ENCODE measurements at regions not wholly inside any gene's neighbourhood (a gene's known extent, or its start where the extent isn't known, plus 50 kb on each side); places are given as distances from the start of the nearest gene placed in this dataset.
A peak's percentile ranks its signal among the peaks of the same experiment; 100 is the strongest.
"Not testable (repeated sequence)": the region's sequence is repeated elsewhere in the genome, so short reads cannot be mapped to it uniquely, and the experiment has no call there.

DNA sequence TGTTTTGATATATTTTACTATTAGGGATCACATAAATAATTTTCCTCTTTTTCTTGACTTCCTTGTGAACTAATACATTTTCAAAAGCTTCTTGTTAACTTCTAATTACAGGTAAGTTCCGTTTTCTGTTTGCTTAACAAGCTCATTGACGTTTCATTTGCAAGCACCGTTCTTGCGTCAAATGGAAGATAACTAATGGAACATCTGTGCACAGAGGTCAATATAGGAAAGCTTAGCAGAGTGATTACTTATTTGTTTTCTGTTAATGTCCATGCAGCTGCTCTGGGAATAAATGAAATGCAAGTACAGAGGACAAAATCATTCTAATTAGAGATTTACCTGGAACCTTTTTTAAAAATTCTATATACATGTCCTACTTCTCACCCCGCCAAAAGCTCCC, 115.5 kb upstream of the C2CD4B start:
- no peaks in the 10 kb centered on the region for H3K36me3 ChIP-seq (ENCODE audit: control insufficient read depth in 4 of 4, insufficient read depth in 3 of 4, low read depth in 1 of 4, low read length in 3 of 4)
- no peak for DNase-seq (ENCODE audit: low spot score)
- H3K9ac ChIP-seq (ENCODE audit: low read depth in 1 of 2, low read length in 2 of 2), result no peak overlapping the region
- no peaks in the 10 kb centered on the region for H3K27me3 ChIP-seq (ENCODE audit: control insufficient read depth in 4 of 4, insufficient read depth in 4 of 4, low read length in 3 of 4)
- peak in 1 of 2 donors; percentile 85 for TF ChIP-seq EGR1 (IDR thresholded peaks at IDR 0.05; ENCODE audit: low read depth in 2 of 2)
- TF ChIP-seq YY1 (IDR thresholded peaks at IDR 0.05), result peak; percentile 91
- TF ChIP-seq, protein P1, sequence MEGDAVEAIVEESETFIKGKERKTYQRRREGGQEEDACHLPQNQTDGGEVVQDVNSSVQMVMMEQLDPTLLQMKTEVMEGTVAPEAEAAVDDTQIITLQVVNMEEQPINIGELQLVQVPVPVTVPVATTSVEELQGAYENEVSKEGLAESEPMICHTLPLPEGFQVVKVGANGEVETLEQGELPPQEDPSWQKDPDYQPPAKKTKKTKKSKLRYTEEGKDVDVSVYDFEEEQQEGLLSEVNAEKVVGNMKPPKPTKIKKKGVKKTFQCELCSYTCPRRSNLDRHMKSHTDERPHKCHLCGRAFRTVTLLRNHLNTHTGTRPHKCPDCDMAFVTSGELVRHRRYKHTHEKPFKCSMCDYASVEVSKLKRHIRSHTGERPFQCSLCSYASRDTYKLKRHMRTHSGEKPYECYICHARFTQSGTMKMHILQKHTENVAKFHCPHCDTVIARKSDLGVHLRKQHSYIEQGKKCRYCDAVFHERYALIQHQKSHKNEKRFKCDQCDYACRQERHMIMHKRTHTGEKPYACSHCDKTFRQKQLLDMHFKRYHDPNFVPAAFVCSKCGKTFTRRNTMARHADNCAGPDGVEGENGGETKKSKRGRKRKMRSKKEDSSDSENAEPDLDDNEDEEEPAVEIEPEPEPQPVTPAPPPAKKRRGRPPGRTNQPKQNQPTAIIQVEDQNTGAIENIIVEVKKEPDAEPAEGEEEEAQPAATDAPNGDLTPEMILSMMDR (IDR thresholded peaks at IDR 0.05; ENCODE audit: low read depth, low read length, missing input control), result no peak
- TF ChIP-seq, protein P2, sequence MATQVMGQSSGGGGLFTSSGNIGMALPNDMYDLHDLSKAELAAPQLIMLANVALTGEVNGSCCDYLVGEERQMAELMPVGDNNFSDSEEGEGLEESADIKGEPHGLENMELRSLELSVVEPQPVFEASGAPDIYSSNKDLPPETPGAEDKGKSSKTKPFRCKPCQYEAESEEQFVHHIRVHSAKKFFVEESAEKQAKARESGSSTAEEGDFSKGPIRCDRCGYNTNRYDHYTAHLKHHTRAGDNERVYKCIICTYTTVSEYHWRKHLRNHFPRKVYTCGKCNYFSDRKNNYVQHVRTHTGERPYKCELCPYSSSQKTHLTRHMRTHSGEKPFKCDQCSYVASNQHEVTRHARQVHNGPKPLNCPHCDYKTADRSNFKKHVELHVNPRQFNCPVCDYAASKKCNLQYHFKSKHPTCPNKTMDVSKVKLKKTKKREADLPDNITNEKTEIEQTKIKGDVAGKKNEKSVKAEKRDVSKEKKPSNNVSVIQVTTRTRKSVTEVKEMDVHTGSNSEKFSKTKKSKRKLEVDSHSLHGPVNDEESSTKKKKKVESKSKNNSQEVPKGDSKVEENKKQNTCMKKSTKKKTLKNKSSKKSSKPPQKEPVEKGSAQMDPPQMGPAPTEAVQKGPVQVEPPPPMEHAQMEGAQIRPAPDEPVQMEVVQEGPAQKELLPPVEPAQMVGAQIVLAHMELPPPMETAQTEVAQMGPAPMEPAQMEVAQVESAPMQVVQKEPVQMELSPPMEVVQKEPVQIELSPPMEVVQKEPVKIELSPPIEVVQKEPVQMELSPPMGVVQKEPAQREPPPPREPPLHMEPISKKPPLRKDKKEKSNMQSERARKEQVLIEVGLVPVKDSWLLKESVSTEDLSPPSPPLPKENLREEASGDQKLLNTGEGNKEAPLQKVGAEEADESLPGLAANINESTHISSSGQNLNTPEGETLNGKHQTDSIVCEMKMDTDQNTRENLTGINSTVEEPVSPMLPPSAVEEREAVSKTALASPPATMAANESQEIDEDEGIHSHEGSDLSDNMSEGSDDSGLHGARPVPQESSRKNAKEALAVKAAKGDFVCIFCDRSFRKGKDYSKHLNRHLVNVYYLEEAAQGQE (IDR thresholded peaks at IDR 0.05), result peak; percentile 87
- TF ChIP-seq FOXA1 (IDR thresholded peaks at IDR 0.05), result peak; percentile 79
- TF ChIP-seq, protein P3, sequence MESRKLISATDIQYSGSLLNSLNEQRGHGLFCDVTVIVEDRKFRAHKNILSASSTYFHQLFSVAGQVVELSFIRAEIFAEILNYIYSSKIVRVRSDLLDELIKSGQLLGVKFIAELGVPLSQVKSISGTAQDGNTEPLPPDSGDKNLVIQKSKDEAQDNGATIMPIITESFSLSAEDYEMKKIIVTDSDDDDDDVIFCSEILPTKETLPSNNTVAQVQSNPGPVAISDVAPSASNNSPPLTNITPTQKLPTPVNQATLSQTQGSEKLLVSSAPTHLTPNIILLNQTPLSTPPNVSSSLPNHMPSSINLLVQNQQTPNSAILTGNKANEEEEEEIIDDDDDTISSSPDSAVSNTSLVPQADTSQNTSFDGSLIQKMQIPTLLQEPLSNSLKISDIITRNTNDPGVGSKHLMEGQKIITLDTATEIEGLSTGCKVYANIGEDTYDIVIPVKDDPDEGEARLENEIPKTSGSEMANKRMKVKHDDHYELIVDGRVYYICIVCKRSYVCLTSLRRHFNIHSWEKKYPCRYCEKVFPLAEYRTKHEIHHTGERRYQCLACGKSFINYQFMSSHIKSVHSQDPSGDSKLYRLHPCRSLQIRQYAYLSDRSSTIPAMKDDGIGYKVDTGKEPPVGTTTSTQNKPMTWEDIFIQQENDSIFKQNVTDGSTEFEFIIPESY (IDR thresholded peaks at IDR 0.05), result peak; percentile 69
- peak; percentile 62 to 66 for TF ChIP-seq HNF4A (conservative IDR thresholded peaks at IDR 0.05)
- peak; percentile 38 for TF ChIP-seq TAF1 (conservative IDR thresholded peaks at IDR 0.05)
- peak; percentile 23 to 63 for TF ChIP-seq RAD21 (IDR thresholded peaks at IDR 0.05)
- peak; percentile 21 for TF ChIP-seq NR2F2 (IDR thresholded peaks at IDR 0.05)
- peak; percentile 88 for TF ChIP-seq SP1 (IDR thresholded peaks at IDR 0.05)
- TF ChIP-seq JUND (IDR thresholded peaks at IDR 0.05), result peak; percentile 65 to 78
- TF ChIP-seq, protein P4, sequence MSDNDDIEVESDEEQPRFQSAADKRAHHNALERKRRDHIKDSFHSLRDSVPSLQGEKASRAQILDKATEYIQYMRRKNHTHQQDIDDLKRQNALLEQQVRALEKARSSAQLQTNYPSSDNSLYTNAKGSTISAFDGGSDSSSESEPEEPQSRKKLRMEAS (IDR thresholded peaks at IDR 0.05), result no peak
- TF ChIP-seq, protein P5, sequence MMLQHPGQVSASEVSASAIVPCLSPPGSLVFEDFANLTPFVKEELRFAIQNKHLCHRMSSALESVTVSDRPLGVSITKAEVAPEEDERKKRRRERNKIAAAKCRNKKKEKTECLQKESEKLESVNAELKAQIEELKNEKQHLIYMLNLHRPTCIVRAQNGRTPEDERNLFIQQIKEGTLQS (IDR thresholded peaks at IDR 0.05), result peak; percentile 66
- TF ChIP-seq FOXA2 (IDR thresholded peaks at IDR 0.05), result peak; percentile 92
- TF ChIP-seq RXRA (IDR thresholded peaks at IDR 0.05), result peak; percentile 76 to 80
- TF ChIP-seq GABPA (IDR thresholded peaks at IDR 0.05 in 1 of 2, conservative IDR thresholded peaks at IDR 0.05 in 1 of 2), result no peak
- peak; percentile 18 for TF ChIP-seq HNF4G (IDR thresholded peaks at IDR 0.05)
- no peak overlapping the region for H3K27ac ChIP-seq (ENCODE audit: low read depth in 1 of 2, low read length in 2 of 2)
- H3K9me3 ChIP-seq (ENCODE audit: control insufficient read depth in 4 of 4, low read length in 3 of 4), result no peaks in the 10 kb centered on the region
- WGBS, result 43% methylated on average over 5 of the region's 5 CpGs
- H3K4me3 ChIP-seq (ENCODE audit: low read depth in 1 of 3, low read length in 3 of 3), result no peak overlapping the region
- H3K4me1 ChIP-seq (ENCODE audit: control insufficient read depth in 4 of 4, insufficient read depth in 4 of 4, low read length in 3 of 4), result peaks cover 0 to 11% (median 2%) of the 10 kb centered on the region in 4 donors

DNA sequence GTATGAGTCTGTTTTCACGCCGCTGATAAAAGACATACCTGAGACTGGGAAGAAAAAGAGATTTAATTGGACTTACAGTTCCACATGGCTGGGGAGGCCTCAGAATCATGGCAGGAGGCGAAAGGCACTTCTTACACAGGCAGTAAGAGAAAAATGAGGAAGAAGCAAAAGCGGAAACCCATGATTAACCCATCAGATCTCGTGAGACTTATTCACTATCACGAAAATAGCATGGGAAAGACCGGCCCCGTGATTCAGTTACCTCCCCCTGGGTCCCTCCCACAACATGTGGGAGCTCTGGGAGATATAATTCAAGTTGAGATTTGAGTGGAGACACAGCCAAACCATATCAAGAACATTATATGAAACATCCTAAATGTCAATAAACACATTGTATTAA, 116.7 kb upstream of the C2CD4B start:
- H3K36me3 ChIP-seq (ENCODE audit: control insufficient read depth in 4 of 4, insufficient read depth in 3 of 4, low read depth in 1 of 4, low read length in 3 of 4); H3K9me3 ChIP-seq (ENCODE audit: control insufficient read depth in 4 of 4, low read length in 3 of 4); DNase-seq (ENCODE audit: low spot score); H3K4me3 ChIP-seq (ENCODE audit: low read depth in 1 of 3, low read length in 3 of 3); H3K9ac ChIP-seq (ENCODE audit: low read depth in 1 of 2, low read length in 2 of 2); H3K27me3 ChIP-seq (ENCODE audit: control insufficient read depth in 4 of 4, insufficient read depth in 4 of 4, low read length in 3 of 4); H3K27ac ChIP-seq (ENCODE audit: low read depth in 1 of 2, low read length in 2 of 2): not testable (repeated sequence)
- WGBS, result 94% methylated on average over 8 of the region's 8 CpGs
- H3K4me1 ChIP-seq (ENCODE audit: control insufficient read depth in 4 of 4, insufficient read depth in 4 of 4, low read length in 3 of 4), result peaks cover 0 to 13% (median 2%) of the 10 kb centered on the region in 4 donors

Measured in liver (tissue), 8 donors.